ENCODE measurements at regions not wholly inside any gene's neighbourhood (a gene's known extent, or its start where the extent isn't known, plus 50 kb on each side); places are given as distances from the start of the nearest gene placed in this dataset.

- TF ChIP-seq, protein P1, sequence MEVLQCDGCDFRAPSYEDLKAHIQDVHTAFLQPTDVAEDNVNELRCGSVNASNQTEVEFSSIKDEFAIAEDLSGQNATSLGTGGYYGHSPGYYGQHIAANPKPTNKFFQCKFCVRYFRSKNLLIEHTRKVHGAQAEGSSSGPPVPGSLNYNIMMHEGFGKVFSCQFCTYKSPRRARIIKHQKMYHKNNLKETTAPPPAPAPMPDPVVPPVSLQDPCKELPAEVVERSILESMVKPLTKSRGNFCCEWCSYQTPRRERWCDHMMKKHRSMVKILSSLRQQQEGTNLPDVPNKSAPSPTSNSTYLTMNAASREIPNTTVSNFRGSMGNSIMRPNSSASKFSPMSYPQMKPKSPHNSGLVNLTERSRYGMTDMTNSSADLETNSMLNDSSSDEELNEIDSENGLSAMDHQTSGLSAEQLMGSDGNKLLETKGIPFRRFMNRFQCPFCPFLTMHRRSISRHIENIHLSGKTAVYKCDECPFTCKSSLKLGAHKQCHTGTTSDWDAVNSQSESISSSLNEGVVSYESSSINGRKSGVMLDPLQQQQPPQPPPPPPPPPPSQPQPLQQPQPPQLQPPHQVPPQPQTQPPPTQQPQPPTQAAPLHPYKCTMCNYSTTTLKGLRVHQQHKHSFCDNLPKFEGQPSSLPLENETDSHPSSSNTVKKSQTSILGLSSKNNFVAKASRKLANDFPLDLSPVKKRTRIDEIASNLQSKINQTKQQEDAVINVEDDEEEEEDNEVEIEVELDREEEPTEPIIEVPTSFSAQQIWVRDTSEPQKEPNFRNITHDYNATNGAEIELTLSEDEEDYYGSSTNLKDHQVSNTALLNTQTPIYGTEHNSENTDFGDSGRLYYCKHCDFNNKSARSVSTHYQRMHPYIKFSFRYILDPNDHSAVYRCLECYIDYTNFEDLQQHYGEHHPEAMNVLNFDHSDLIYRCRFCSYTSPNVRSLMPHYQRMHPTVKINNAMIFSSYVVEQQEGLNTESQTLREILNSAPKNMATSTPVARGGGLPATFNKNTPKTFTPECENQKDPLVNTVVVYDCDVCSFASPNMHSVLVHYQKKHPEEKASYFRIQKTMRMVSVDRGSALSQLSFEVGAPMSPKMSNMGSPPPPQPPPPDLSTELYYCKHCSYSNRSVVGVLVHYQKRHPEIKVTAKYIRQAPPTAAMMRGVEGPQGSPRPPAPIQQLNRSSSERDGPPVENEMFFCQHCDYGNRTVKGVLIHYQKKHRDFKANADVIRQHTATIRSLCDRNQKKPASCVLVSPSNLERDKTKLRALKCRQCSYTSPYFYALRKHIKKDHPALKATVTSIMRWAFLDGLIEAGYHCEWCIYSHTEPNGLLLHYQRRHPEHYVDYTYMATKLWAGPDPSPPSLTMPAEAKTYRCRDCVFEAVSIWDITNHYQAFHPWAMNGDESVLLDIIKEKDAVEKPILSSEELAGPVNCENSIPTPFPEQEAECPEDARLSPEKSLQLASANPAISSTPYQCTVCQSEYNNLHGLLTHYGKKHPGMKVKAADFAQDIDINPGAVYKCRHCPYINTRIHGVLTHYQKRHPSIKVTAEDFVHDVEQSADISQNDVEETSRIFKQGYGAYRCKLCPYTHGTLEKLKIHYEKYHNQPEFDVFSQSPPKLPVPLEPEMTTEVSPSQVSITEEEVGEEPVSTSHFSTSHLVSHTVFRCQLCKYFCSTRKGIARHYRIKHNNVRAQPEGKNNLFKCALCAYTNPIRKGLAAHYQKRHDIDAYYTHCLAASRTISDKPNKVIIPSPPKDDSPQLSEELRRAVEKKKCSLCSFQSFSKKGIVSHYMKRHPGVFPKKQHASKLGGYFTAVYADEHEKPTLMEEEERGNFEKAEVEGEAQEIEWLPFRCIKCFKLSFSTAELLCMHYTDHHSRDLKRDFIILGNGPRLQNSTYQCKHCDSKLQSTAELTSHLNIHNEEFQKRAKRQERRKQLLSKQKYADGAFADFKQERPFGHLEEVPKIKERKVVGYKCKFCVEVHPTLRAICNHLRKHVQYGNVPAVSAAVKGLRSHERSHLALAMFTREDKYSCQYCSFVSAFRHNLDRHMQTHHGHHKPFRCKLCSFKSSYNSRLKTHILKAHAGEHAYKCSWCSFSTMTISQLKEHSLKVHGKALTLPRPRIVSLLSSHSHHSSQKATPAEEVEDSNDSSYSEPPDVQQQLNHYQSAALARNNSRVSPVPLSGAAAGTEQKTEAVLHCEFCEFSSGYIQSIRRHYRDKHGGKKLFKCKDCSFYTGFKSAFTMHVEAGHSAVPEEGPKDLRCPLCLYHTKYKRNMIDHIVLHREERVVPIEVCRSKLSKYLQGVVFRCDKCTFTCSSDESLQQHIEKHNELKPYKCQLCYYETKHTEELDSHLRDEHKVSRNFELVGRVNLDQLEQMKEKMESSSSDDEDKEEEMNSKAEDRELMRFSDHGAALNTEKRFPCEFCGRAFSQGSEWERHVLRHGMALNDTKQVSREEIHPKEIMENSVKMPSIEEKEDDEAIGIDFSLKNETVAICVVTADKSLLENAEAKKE (CRISPR knock-in tag; IDR thresholded peaks at IDR 0.05) = no peak
- TF ChIP-seq EZH2phosphoT487 (IDR thresholded peaks at IDR 0.05; ENCODE audit: unreplicated experiment) (no peak), STAT1 (IDR thresholded peaks at IDR 0.05; ENCODE audit: unreplicated experiment) (no peak)
These were observed 278.3 kb upstream of the DMRT1 start (continued) for GRCh38 chr9:563200-563599.

- Mint-ChIP-seq H3K9me3 (peaks cover 20% of the 10 kb centered on the region; the same call in 2 of the 3 replicates), H3K4me1 (peaks cover 7% of the 10 kb centered on the region; the same call in 2 of the 3 replicates), H3K36me3 (ENCODE audit: low read depth) (peaks cover 29% of the 10 kb centered on the region), H3K27ac (no peak overlapping the region), H3K27me3 (ENCODE audit: insufficient read depth, low read depth, poor library complexity) (peaks cover 2% of the 10 kb centered on the region), H3K4me3 (no peak overlapping the region)
- no peaks in the 10 kb centered on the region for H4K20me1 ChIP-seq (replicated peaks; ENCODE audit: insufficient read depth)
- TF ChIP-seq JUNB (IDR thresholded peaks at IDR 0.05; ENCODE audit: unreplicated experiment) = no peak
- TF ChIP-seq CTCF (conservative IDR thresholded peaks at IDR 0.05; ENCODE audit: low read depth in 2 of 2) = no peak
- no peaks in the 10 kb centered on the region for H3K27me3 ChIP-seq (ENCODE audit: insufficient read depth)
- no peaks in the 10 kb centered on the region for H3K9me2 ChIP-seq (ENCODE audit: insufficient read depth)
- H3F3A ChIP-seq (replicated peaks; ENCODE audit: low read depth) = no peaks in the 10 kb centered on the region
- DNase-seq (ENCODE audit: low spot score) (no peak), ATAC-seq (no peak)
- peaks cover 75% of the 10 kb centered on the region for H3K79me2 ChIP-seq (replicated peaks; ENCODE audit: insufficient read depth)
- H2AFZ ChIP-seq = no peak overlapping the region
- no peak overlapping the region for H3K4me2 ChIP-seq
- no peaks in the 10 kb centered on the region for H3K36me3 ChIP-seq (ENCODE audit: insufficient read depth)
- no peak overlapping the region for H3K27ac ChIP-seq (ENCODE audit: low read depth)
- no peaks in the 10 kb centered on the region for H3K4me1 ChIP-seq (ENCODE audit: insufficient read depth)
- no peak overlapping the region for H3K4me3 ChIP-seq
These were observed 276.0 kb upstream of the DMRT1 start for GRCh38 chr9:565528-565927.

Measured in GM23338 (cell line).